ENCODE measurements at regions not wholly inside any gene's neighbourhood (a gene's known extent, or its start where the extent isn't known, plus 50 kb on each side); places are given as distances from the start of the nearest gene placed in this dataset.

DNA sequence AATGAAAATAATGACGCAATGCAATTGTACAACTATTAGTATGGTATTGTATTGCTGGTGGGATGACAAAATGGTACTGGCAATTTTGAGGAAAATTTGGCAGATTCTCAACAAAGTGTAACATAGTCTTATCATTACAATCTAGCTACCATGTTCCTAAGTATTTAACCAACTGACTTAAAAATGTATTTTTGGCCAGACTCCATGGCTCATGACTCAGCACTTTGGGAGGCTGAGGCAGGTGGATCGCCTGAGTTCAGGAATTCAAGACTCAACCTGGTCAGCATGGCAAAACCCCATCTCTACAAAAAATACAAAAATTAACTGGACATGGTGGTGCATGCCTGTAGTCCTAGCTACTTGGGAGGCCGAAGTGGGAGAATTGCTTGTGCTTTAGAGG, 1409.5 kb downstream of the AACS start:
- TF ChIP-seq, protein P1, sequence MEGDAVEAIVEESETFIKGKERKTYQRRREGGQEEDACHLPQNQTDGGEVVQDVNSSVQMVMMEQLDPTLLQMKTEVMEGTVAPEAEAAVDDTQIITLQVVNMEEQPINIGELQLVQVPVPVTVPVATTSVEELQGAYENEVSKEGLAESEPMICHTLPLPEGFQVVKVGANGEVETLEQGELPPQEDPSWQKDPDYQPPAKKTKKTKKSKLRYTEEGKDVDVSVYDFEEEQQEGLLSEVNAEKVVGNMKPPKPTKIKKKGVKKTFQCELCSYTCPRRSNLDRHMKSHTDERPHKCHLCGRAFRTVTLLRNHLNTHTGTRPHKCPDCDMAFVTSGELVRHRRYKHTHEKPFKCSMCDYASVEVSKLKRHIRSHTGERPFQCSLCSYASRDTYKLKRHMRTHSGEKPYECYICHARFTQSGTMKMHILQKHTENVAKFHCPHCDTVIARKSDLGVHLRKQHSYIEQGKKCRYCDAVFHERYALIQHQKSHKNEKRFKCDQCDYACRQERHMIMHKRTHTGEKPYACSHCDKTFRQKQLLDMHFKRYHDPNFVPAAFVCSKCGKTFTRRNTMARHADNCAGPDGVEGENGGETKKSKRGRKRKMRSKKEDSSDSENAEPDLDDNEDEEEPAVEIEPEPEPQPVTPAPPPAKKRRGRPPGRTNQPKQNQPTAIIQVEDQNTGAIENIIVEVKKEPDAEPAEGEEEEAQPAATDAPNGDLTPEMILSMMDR (IDR thresholded peaks at IDR 0.05; ENCODE audit: unreplicated experiment) = no peak
- H3K36me3 Mint-ChIP-seq (ENCODE audit: insufficient read depth) = no peaks in the 10 kb centered on the region
- H3K27me3 Mint-ChIP-seq = no peaks in the 10 kb centered on the region
- no peak for DNase-seq (ENCODE audit: low spot score, unreplicated experiment)
- peaks cover 17% of the 10 kb centered on the region for H3K9me3 Mint-ChIP-seq (ENCODE audit: low read depth)
- H3K4me1 Mint-ChIP-seq (ENCODE audit: low read depth) = no peaks in the 10 kb centered on the region
- no peak overlapping the region for H3K27ac Mint-ChIP-seq
- no peak overlapping the region for H3K4me3 Mint-ChIP-seq (ENCODE audit: low read depth)

DNA sequence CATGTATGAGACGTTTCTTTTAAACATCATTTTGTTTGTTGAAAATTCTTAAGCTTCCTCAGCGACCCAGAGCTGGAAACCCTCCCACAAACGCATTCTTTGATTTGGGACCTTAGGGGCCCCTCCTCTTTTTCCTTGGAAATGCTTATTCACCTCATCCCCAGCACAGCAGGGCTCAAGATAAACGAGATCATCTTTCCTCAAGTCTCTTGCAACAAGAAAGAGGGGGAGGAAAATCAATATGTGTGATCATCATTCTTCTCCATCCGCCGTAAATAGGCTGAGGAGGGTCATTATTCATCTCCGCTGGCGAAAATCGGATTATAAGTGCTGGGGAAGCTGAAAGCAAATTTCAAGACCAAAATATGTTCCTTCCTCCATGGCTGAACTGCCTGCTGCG, 1415.2 kb downstream of the AACS start:
- H3K4me1 Mint-ChIP-seq (ENCODE audit: low read depth) = peaks cover 6% of the 10 kb centered on the region
- no peak overlapping the region for H3K4me3 Mint-ChIP-seq (ENCODE audit: low read depth)
- no peak for DNase-seq (ENCODE audit: low spot score, unreplicated experiment)
- peaks cover 2% of the 10 kb centered on the region for H3K9me3 Mint-ChIP-seq (ENCODE audit: low read depth)
- no peak overlapping the region for H3K27ac Mint-ChIP-seq
- peaks cover 10% of the 10 kb centered on the region for H3K27me3 Mint-ChIP-seq
- H3K36me3 Mint-ChIP-seq (ENCODE audit: insufficient read depth) = no peaks in the 10 kb centered on the region
- TF ChIP-seq, protein P1 (IDR thresholded peaks at IDR 0.05; ENCODE audit: unreplicated experiment) = no peak

DNA sequence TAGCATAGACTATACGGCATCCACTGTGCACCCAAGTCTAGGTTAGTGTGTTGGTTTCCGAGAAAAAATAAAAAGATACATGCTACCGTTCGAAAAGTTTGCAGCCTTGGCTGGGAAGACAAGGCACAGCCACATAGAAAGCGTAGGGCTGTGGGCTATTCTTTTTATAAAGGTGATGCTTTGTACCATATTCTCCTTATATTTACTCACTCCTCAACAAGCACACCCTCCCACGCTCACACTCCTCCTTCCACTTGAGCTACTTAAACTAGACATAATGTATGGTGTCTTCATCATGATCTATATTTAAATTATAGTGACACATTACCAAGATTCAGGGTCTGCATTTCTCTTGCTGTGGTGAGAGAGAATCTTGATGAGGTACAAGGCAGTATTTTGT, 1416.5 kb downstream of the AACS start:
- Mint-ChIP-seq H3K4me1 (ENCODE audit: low read depth) (peaks cover 6% of the 10 kb centered on the region), H3K36me3 (ENCODE audit: insufficient read depth) (no peaks in the 10 kb centered on the region), H3K27ac (no peak overlapping the region), H3K4me3 (ENCODE audit: low read depth) (no peak overlapping the region), H3K9me3 (ENCODE audit: low read depth) (no peaks in the 10 kb centered on the region), H3K27me3 (peaks cover 10% of the 10 kb centered on the region)
- TF ChIP-seq, protein P1 (IDR thresholded peaks at IDR 0.05; ENCODE audit: unreplicated experiment) = no peak
- no peak for DNase-seq (ENCODE audit: low spot score, unreplicated experiment)

DNA sequence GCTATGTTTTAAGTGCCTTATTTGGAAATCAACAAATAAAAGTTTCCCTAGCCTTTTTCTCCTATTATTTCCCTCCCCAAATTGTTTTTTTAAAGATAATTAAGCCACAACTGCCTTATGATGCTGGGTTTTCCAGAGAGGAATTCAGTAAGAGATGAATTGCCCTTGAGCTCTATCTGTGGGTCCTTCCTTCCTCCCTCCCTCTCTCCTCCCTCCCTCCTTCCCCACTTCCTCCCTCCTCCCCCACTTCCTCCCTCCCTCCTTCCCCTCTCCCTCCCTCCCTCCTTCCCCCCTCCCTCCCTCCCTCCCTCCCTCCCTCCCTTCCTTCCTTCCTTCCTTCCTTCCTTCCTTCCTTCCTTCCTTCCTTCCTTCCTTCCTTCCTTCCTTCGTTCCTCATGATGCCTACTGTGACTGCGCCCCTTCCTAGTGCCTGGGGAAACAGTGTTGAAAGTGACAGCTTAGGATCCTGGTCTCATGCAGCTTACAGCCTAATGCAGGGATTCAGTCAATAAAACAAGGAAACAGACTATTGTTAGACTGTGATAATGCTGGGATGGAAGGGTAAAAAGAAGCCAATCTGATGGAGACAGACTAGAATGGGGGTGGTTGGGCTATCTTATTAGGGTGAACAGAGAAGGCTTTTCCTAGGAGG, 1417.1 kb downstream of the AACS start:
- H3K9me3 Mint-ChIP-seq (ENCODE audit: low read depth) = no peaks in the 10 kb centered on the region
- DNase-seq (ENCODE audit: low spot score, unreplicated experiment) = no peak
- no peak overlapping the region for H3K27ac Mint-ChIP-seq
- H3K4me1 Mint-ChIP-seq (ENCODE audit: low read depth) = peaks cover 6% of the 10 kb centered on the region
- H3K4me3 Mint-ChIP-seq (ENCODE audit: low read depth) = no peak overlapping the region
- TF ChIP-seq, protein P1 (IDR thresholded peaks at IDR 0.05; ENCODE audit: unreplicated experiment) = no peak
- peaks cover 10% of the 10 kb centered on the region for H3K27me3 Mint-ChIP-seq
- no peaks in the 10 kb centered on the region for H3K36me3 Mint-ChIP-seq (ENCODE audit: insufficient read depth)

DNA sequence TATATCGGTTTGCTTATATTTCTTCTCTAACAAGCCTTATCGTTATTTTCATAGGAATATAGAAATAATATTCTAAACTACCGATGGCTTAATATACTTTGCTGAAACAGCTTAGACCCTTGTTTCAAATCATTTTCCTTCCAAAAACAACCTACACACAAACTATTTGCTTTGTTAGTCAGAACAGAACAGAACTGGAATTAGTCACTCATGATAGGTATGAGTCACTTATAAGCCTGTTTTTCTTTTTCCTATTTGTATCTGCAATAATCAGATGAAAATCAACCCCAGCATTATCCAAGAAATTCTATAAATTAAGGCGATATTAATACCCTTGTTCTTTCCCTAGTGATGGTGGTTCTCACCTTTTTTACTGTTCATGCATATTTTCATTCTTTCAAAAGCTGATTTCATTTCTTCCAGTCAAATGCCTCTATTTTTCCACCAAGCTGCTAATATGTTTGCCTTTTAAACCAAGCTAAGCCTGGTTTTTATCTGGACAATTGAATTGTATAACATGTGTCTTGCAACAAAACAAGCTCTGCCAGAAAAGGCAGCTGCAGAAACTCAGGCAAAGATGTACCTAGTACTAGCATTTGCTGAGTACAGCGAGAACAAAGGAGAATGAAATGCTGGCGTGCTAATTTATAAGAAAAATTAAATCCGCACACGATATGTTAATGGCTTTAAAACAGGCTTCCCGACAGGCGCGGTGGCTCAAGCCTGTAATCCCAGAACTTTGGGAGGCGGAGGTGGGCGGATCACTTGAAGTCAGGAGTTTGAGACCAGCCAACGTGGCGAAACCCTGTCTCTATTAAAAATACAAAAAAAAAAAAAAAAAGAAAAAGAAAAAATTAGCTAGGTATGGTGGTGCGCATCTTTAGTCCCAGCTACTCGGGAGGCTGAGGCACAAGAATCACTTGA, 1418.2 kb downstream of the AACS start:
- no peaks in the 10 kb centered on the region for H3K36me3 Mint-ChIP-seq (ENCODE audit: insufficient read depth)
- no peak overlapping the region for H3K4me3 Mint-ChIP-seq (ENCODE audit: low read depth)
- no peaks in the 10 kb centered on the region for H3K9me3 Mint-ChIP-seq (ENCODE audit: low read depth)
- H3K27ac Mint-ChIP-seq = no peak overlapping the region
- peaks cover 6% of the 10 kb centered on the region for H3K4me1 Mint-ChIP-seq (ENCODE audit: low read depth)
- DNase-seq (ENCODE audit: low spot score, unreplicated experiment) = no peak
- TF ChIP-seq, protein P1 (IDR thresholded peaks at IDR 0.05; ENCODE audit: unreplicated experiment) = no peak
- peaks cover 10% of the 10 kb centered on the region for H3K27me3 Mint-ChIP-seq

All from progenitor cell of endocrine pancreas (in vitro differentiated cells).